Large intestine (tissue), 3 donors: ENCODE measurements at regions not wholly inside any gene's neighbourhood (a gene's known extent, or its start where the extent isn't known, plus 50 kb on each side); places are given as distances from the start of the nearest gene placed in this dataset.
"Not testable (repeated sequence)": the region's sequence is repeated elsewhere in the genome, so short reads cannot be mapped to it uniquely, and the experiment has no call there.

ENCODE experiments used
- DNase-seq, 2 donors: peaks; one replicate each; pipeline versions ENCODE4 v3.0.0 to v3.0.0-alpha.2; 2013
- H3K27ac ChIP-seq: one replicate; pipeline ENCODE4 v1.5.1; 2013; ENCODE audit warnings: low read length
- H3K27me3 ChIP-seq: 2 replicates; pipeline ENCODE4 v1.6.1; 2013; ENCODE audit warnings: low read length; ENCODE audit not compliant: control insufficient read depth, insufficient read depth
- H3K36me3 ChIP-seq: 2 replicates; pipeline ENCODE4 v1.6.1; 2013; ENCODE audit warnings: low read length; ENCODE audit not compliant: control insufficient read depth, insufficient read depth
- H3K4me1 ChIP-seq: one replicate; pipeline ENCODE4 v1.6.1; 2013; ENCODE audit warnings: low read length; ENCODE audit not compliant: control insufficient read depth, insufficient read depth
- H3K4me3 ChIP-seq: one replicate; pipeline ENCODE4 v1.5.1; 2013; ENCODE audit warnings: low read length
- H3K9me3 ChIP-seq: one replicate; pipeline ENCODE4 v1.6.1; 2013; ENCODE audit warnings: mild to moderate bottlenecking, low read depth, low read length, moderate library complexity; ENCODE audit not compliant: control insufficient read depth
- WGBS: methylation state at CpG from one replicate; pipeline ENCODE4 v1.1.5; 2013; ENCODE audit warnings: low lambda C conversion rate; ENCODE audit not compliant: insufficient coverage; 5-methylcytosine and 5-hydroxymethylcytosine counted together

GRCh38 chr1:230558324-230558723 lies 84.0 kb upstream of the COG2 start:
- H3K4me1 ChIP-seq = no peaks in the 10 kb centered on the region
- no peak overlapping the region for H3K4me3 ChIP-seq
- no peaks in the 10 kb centered on the region for H3K27me3 ChIP-seq
- H3K9me3 ChIP-seq = no peaks in the 10 kb centered on the region
- no peak overlapping the region for H3K27ac ChIP-seq
- DNase-seq = no peak
- 40% methylated on average over 1 of the region's 5 CpGs for WGBS
- H3K36me3 ChIP-seq = no peaks in the 10 kb centered on the region

DNA sequence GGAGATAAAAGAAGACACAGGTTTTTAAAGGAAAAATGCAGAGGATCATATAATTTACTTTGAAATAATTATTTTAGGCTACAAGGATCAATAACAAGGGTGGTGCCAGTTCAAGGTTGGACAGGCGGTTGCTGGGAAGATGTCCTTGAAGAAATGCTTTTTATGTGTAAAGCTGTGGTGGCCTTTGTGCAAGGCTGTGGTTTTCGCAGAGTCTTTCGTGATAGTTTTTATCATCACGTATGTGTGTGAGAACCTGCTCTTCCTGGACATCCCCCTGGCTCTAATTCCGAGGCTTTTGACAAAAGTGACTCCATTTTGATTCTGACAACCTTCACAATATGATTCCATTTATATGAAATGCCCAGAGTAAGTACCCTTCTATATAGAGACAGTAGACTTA lies 85.8 kb upstream of the COG2 start:
- Histone ChIP-seq H3K27ac (no peak overlapping the region), H3K9me3 (no peaks in the 10 kb centered on the region), H3K36me3 (no peaks in the 10 kb centered on the region), H3K4me1 (no peaks in the 10 kb centered on the region), H3K4me3 (no peak overlapping the region), H3K27me3 (no peaks in the 10 kb centered on the region)
- DNase-seq = no peak
- WGBS = 100% methylated on average over 1 of the region's 5 CpGs

GRCh38 chr1:230555814-230556213 lies 86.5 kb upstream of the COG2 start:
- no CpG with 5 or more reads among the region's 1 CpG for WGBS
- H3K36me3 ChIP-seq = no peaks in the 10 kb centered on the region

GRCh38 chr1:230552880-230553279 lies 89.4 kb upstream of the COG2 start:
- no peaks in the 10 kb centered on the region for H3K9me3 ChIP-seq
- 89% methylated on average over 1 of the region's 2 CpGs for WGBS
- H3K36me3 ChIP-seq = no peaks in the 10 kb centered on the region
- H3K27ac ChIP-seq = no peak overlapping the region
- H3K4me3 ChIP-seq = no peak overlapping the region
- DNase-seq = no peak
- no peaks in the 10 kb centered on the region for H3K4me1 ChIP-seq
- H3K27me3 ChIP-seq = no peaks in the 10 kb centered on the region

More at GRCh38 chr1:230555814-230556213, 86.5 kb upstream of the COG2 start:
- no peak for DNase-seq
- Histone ChIP-seq H3K9me3 (no peaks in the 10 kb centered on the region), H3K4me1 (no peaks in the 10 kb centered on the region), H3K4me3 (no peak overlapping the region), H3K27me3 (no peaks in the 10 kb centered on the region), H3K27ac (no peak overlapping the region)

DNA sequence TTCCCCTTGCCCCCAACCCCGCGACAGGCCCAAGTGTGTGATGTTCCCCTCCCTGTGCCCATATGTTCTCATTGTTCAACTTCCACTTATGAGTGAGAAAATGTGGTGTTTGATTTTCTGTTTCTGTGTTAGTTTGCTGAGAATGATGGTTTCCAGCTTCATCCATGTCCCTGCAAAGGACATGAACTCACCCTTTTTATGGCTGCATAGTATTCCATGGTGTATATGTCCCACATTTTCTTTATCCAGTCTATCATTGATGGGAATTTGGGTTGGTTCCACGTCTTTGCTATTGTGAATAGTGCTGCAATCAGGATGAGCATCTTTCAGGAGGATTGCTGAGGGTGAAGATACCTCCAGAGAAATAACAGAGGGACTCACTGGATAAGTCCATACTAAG lies 91.3 kb upstream of the COG2 start:
- H3K4me1 ChIP-seq, DNase-seq, H3K4me3 ChIP-seq, H3K27ac ChIP-seq, H3K9me3 ChIP-seq, H3K36me3 ChIP-seq, H3K27me3 ChIP-seq: not testable (repeated sequence)
- no CpG with 5 or more reads among the region's 3 CpGs for WGBS

- DNase-seq = no peak
- Histone ChIP-seq H3K4me1 (no peaks in the 10 kb centered on the region), H3K27me3 (no peaks in the 10 kb centered on the region), H3K27ac (no peak overlapping the region), H3K4me3 (no peak overlapping the region), H3K9me3 (no peaks in the 10 kb centered on the region), H3K36me3 (no peaks in the 10 kb centered on the region)
- WGBS = 71% methylated on average over 1 of the region's 1 CpG
Measured at GRCh38 chr1:230550428-230550827, 91.9 kb upstream of the COG2 start.

GRCh38 chr1:230549625-230550024 lies 92.7 kb upstream of the COG2 start:
- DNase-seq = no peak

GRCh38 chr1:230548997-230549396 lies 93.3 kb upstream of the COG2 start:
- Histone ChIP-seq H3K36me3 (no peaks in the 10 kb centered on the region), H3K27ac (no peak overlapping the region), H3K9me3 (no peaks in the 10 kb centered on the region), H3K27me3 (no peaks in the 10 kb centered on the region), H3K4me1 (no peaks in the 10 kb centered on the region), H3K4me3 (no peak overlapping the region)
- no CpG with 5 or more reads among the region's 5 CpGs for WGBS
- no peak for DNase-seq

More at GRCh38 chr1:230549625-230550024, 92.7 kb upstream of the COG2 start:
- Histone ChIP-seq H3K4me1 (no peaks in the 10 kb centered on the region), H3K4me3 (no peak overlapping the region), H3K36me3 (no peaks in the 10 kb centered on the region), H3K9me3 (no peaks in the 10 kb centered on the region), H3K27ac (no peak overlapping the region), H3K27me3 (no peaks in the 10 kb centered on the region)
- WGBS = no CpG with 5 or more reads among the region's 1 CpG

GRCh38 chr1:230548357-230548756 lies 93.9 kb upstream of the COG2 start:
- Histone ChIP-seq H3K27me3 (no peaks in the 10 kb centered on the region), H3K9me3 (no peaks in the 10 kb centered on the region), H3K27ac (no peak overlapping the region), H3K4me3 (no peak overlapping the region), H3K36me3 (no peaks in the 10 kb centered on the region), H3K4me1 (no peaks in the 10 kb centered on the region)
- no peak for DNase-seq
- no CpG with 5 or more reads among the region's 2 CpGs for WGBS

DNA sequence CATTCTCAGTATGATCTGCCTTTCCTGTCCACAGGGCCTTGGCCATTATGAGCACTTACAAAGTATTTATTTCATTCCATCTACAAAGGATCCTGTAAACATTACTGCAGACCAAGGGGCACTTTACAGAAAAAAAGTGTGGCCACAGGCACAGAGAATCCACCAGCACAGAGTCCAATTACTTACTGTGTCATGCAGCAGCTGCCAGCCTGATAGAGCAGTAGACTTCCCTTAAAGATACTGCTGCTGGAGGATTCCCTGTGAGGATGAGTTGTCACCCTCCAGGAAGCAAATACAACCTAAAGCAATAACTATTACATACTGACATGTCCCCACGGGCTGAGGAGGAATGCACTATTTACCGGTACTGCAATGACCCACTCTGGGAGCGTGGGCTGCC lies 97.1 kb upstream of the COG2 start:
- Histone ChIP-seq H3K27me3 (no peaks in the 10 kb centered on the region), H3K36me3 (no peaks in the 10 kb centered on the region), H3K4me1 (peaks cover 4% of the 10 kb centered on the region), H3K4me3 (no peak overlapping the region), H3K9me3 (no peaks in the 10 kb centered on the region), H3K27ac (no peak overlapping the region)
- no peak for DNase-seq
- no CpG with 5 or more reads among the region's 3 CpGs for WGBS

GRCh38 chr1:230544758-230545157 lies 97.5 kb upstream of the COG2 start:
- peaks cover 9% of the 10 kb centered on the region for H3K4me1 ChIP-seq

More at GRCh38 chr1:230544758-230545157, 97.5 kb upstream of the COG2 start:
- Histone ChIP-seq H3K9me3 (no peaks in the 10 kb centered on the region), H3K27ac (no peak overlapping the region), H3K27me3 (no peaks in the 10 kb centered on the region), H3K36me3 (no peaks in the 10 kb centered on the region), H3K4me3 (no peak overlapping the region)
- DNase-seq = no peak
